Ishikawa (cell line): ENCODE measurements at regions not wholly inside any gene's neighbourhood (a gene's known extent, or its start where the extent isn't known, plus 50 kb on each side); places are given as distances from the start of the nearest gene placed in this dataset.

Source experiments
- CEBPB ChIP-seq: IDR thresholded peaks from 2 replicates; pipeline ENCODE4 v1.6.1; 2012
- CREB1 ChIP-seq: IDR thresholded peaks from 2 replicates; pipeline ENCODE4 v1.6.1; 2012; ENCODE audit warnings: low read depth
- EGR1 ChIP-seq: IDR thresholded peaks from 2 replicates; pipeline ENCODE4 v1.6.1; 2012
- EP300 ChIP-seq: IDR thresholded peaks from 2 replicates; pipeline ENCODE4 v1.6.1; 2012; ENCODE audit warnings: borderline replicate concordance
- FOXM1 ChIP-seq: IDR thresholded peaks from 2 replicates; pipeline ENCODE4 v1.6.1; 2012; ENCODE audit warnings: low read depth, borderline replicate concordance
- MAX ChIP-seq: IDR thresholded peaks from 2 replicates; pipeline ENCODE4 v1.6.1; 2012
- NFIC ChIP-seq: IDR thresholded peaks from 2 replicates; pipeline ENCODE4 v1.6.1; 2012
- RAD21 ChIP-seq: IDR thresholded peaks from 2 replicates; pipeline ENCODE4 v1.6.1; 2012; ENCODE audit warnings: low read depth
- REST ChIP-seq: IDR thresholded peaks from 2 replicates; pipeline ENCODE4 v1.6.1; 2012; ENCODE audit warnings: low read depth, mild to moderate bottlenecking
- TAF1 ChIP-seq: IDR thresholded peaks from 2 replicates; pipeline ENCODE4 v1.6.1; 2012; ENCODE audit warnings: low read depth, mild to moderate bottlenecking
- TCF12 ChIP-seq: IDR thresholded peaks from 2 replicates; pipeline ENCODE4 v1.6.1; 2012; ENCODE audit warnings: low read depth
- TEAD4 ChIP-seq: IDR thresholded peaks from 2 replicates; pipeline ENCODE4 v1.6.1; 2012
- USF1 ChIP-seq: IDR thresholded peaks from 2 replicates; pipeline ENCODE4 v1.6.1; 2012
- YY1 ChIP-seq: IDR thresholded peaks from 2 replicates; pipeline ENCODE4 v1.6.1; 2012; ENCODE audit warnings: low read depth
- ZBTB7A ChIP-seq: IDR thresholded peaks from 2 replicates; pipeline ENCODE4 v1.6.1; 2012; ENCODE audit warnings: low read depth

- no peak for TF ChIP-seq TAF1
- no peak for TF ChIP-seq CREB1
- TF ChIP-seq TEAD4, result no peak
- TF ChIP-seq EGR1, result no peak
- TF ChIP-seq MAX, result no peak
- no peak for TF ChIP-seq ZBTB7A
- TF ChIP-seq TCF12, result no peak
- no peak for TF ChIP-seq REST
- TF ChIP-seq CEBPB, result no peak
- no peak for TF ChIP-seq FOXM1
These were observed 308.5 kb downstream of the TNS1 start for GRCh38 chr2:217694291-217694690.

DNA sequence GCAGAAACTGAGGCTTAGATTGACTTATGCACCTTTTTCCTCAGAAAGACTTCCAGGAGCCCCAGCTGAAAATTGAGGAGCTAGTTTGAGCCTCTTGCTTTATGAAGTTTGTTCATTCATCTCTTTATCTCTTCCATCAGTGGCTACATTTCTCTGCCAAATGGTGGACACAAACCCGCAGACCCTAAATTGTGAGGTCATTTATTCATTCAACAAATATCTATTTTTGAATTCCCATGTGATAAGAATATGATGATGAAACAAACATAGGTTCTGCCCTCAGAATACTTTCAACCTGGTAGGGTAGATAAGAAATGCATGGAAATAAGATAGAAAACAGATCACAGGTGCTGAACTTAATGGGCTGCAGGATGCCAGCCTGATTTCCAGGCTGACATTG, 309.4 kb downstream of the TNS1 start:
- TF ChIP-seq TCF12 (no peak), REST (no peak), CREB1 (no peak), EGR1 (no peak), RAD21 (no peak), EP300 (no peak), USF1 (no peak)

GRCh38 chr2:217691920-217692666, 310.7 kb downstream of the TNS1 start:
- no peak for TF ChIP-seq RAD21

DNA sequence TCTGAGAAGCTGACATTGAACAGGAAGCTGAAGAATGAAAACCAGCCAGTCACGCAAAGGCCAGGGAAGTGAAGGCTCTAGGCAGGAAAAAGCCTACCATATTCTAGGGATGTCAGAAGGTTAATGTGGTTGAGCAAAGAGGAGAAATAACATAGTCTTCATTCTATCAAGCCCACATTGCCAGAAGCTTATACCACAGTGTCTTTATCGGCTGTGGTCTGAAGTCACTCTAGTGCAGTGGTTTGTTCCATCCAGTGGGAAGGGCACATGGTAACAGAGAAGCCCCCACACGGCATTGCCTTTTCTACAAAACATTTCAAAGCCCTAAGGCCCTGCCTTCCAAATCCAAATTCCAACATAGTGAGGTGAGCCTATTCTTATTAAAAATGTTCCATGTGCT, 311.3 kb downstream of the TNS1 start:
- no peak for TF ChIP-seq TCF12
- TF ChIP-seq CREB1, result no peak
- TF ChIP-seq USF1, result no peak
- TF ChIP-seq FOXM1, result no peak
- no peak for TF ChIP-seq MAX
- no peak for TF ChIP-seq CEBPB
- TF ChIP-seq TAF1, result no peak
- TF ChIP-seq REST, result no peak
- TF ChIP-seq YY1, result no peak
- no peak for TF ChIP-seq RAD21

DNA sequence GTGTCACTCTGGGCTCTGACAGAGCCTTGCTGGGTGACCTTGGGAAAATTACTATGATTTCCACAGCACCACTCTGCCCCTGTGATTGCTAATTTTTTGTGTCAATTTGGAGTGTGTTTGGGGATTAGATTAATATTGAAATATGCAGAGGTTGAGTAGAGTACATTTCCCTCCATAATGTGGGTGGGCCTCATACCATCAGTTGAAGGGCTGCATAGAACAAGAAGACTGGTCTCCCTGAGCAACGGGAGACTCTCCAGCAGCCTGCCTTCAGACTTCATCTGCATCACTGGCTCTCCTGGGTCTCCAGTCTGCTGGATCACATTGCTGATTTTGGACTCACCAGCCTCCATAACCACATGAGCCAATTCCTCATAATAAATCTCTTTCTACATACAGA, 313.7 kb downstream of the TNS1 start:
- TF ChIP-seq CREB1 (no peak), TCF12 (no peak), EP300 (no peak), USF1 (no peak), ZBTB7A (no peak), EGR1 (no peak), NFIC (no peak), TAF1 (no peak), FOXM1 (no peak)
